HEK293 (cell line): ENCODE measurements at regions not wholly inside any gene's neighbourhood (a gene's known extent, or its start where the extent isn't known, plus 50 kb on each side); places are given as distances from the start of the nearest gene placed in this dataset.

Experiments used
- CTCF ChIA-PET: fragments of 350-600 bp; formaldehyde crosslinking; extraction: SDS; loops from one replicate; lab custom pipeline; 2021; ENCODE audit warnings: antibody characterized with exemption; lab: Yijun Ruan, JAX
- POLR2A ChIA-PET: fragments of 300-600 bp; formaldehyde crosslinking; extraction: SDS; loops from one replicate; lab custom pipeline; 2020; ENCODE audit warnings: antibody characterized with exemption, inconsistent platforms; lab: Yijun Ruan, JAX
- H3K27ac ChIP-seq: fragments of 200-500 bp; sonication (Bioruptor generic); 2 replicates; pipeline ENCODE4 v1.5.1; 2014; ENCODE audit warnings: low read depth, low read length, control low read depth, inconsistent platforms; ENCODE audit errors: extremely low read depth
- H3K36me3 ChIP-seq, 2 experiments: fragments of 200-500 bp in 1 of 2; sonication (Bioruptor generic) in 1 of 2; 1 replicate in 1 of 2; 2 replicates in 1 of 2; pipeline ENCODE4 v1.5.1; 2014 to 2017; ENCODE audit warnings: inconsistent platforms in 2 of 2, low read length in 2 of 2; ENCODE audit not compliant: control insufficient read depth in 2 of 2, insufficient read depth in 1 of 2
- H3K4me1 ChIP-seq: fragments of 200-500 bp; sonication (Bioruptor generic); 2 replicates; pipeline ENCODE4 v1.5.1; 2014; ENCODE audit warnings: mild to moderate bottlenecking, low read length, inconsistent platforms; ENCODE audit not compliant: control insufficient read depth, insufficient read depth
- H3K4me3 ChIP-seq: 2 replicates; pipeline ENCODE4 v1.5.1; 2011; ENCODE audit warnings: low read depth, mild to moderate bottlenecking, control low read depth, low read length, moderate library complexity
- H3K9me3 ChIP-seq: fragments of 200-500 bp; sonication (Bioruptor generic); 2 replicates; pipeline ENCODE4 v1.5.1; 2014; ENCODE audit warnings: low read depth, low read length, inconsistent platforms; ENCODE audit not compliant: control insufficient read depth, insufficient read depth
- AEBP2 ChIP-seq: fragments of 450-650 bp; formaldehyde crosslinking; IDR thresholded peaks from 2 replicates; pipeline ENCODE4 v1.5.1; 2016; ENCODE audit warnings: missing biosample characterization, missing genetic modification characterization, borderline replicate concordance
- KLF16 ChIP-seq: fragments of 450-650 bp; formaldehyde crosslinking; IDR thresholded peaks from 2 replicates; pipeline ENCODE4 v1.5.1; 2017; ENCODE audit warnings: missing biosample characterization, missing genetic modification characterization
- KLF8 ChIP-seq: fragments of 450-650 bp; formaldehyde crosslinking; IDR thresholded peaks from 2 replicates; pipeline ENCODE4 v1.5.1; 2016; ENCODE audit warnings: missing biosample characterization, missing genetic modification characterization
- PATZ1 ChIP-seq: fragments of 450-650 bp; formaldehyde crosslinking; IDR thresholded peaks from 2 replicates; pipeline ENCODE4 v1.5.1; 2016; ENCODE audit warnings: missing biosample characterization, missing genetic modification characterization
- PRDM2 ChIP-seq: fragments of 450-650 bp; formaldehyde crosslinking; IDR thresholded peaks from 2 replicates; pipeline ENCODE4 v1.5.1; 2016; ENCODE audit warnings: missing biosample characterization, missing genetic modification characterization, borderline replicate concordance
- ZBTB44 ChIP-seq: fragments of 450-650 bp; IDR thresholded peaks from 2 replicates; pipeline ENCODE4 v1.5.1; 2018; ENCODE audit warnings: missing biosample characterization, mild to moderate bottlenecking, missing genetic modification characterization
- ZBTB49 ChIP-seq: fragments of 450-650 bp; formaldehyde crosslinking; IDR thresholded peaks from 2 replicates; pipeline ENCODE4 v1.5.1; 2016; ENCODE audit warnings: missing biosample characterization, missing genetic modification characterization, low read depth
- ZNF10 ChIP-seq: fragments of 450-650 bp; formaldehyde crosslinking; IDR thresholded peaks from 2 replicates; pipeline ENCODE4 v1.5.1; 2017; ENCODE audit warnings: missing biosample characterization, missing genetic modification characterization
- ZNF112 ChIP-seq: fragments of 450-650 bp; formaldehyde crosslinking; IDR thresholded peaks from 2 replicates; pipeline ENCODE4 v1.5.0; 2017; ENCODE audit warnings: missing biosample characterization, missing genetic modification characterization
- ZNF169 ChIP-seq: fragments of 450-650 bp; formaldehyde crosslinking; IDR thresholded peaks from 2 replicates; pipeline ENCODE4 v1.5.1; 2016; ENCODE audit warnings: missing biosample characterization, missing genetic modification characterization
- ZNF214 ChIP-seq: fragments of 450-650 bp; formaldehyde crosslinking; IDR thresholded peaks from 2 replicates; pipeline ENCODE4 v1.5.1; 2017; ENCODE audit warnings: missing biosample characterization, mild to moderate bottlenecking, missing genetic modification characterization, borderline replicate concordance
- ZNF23 ChIP-seq: fragments of 450-650 bp; formaldehyde crosslinking; IDR thresholded peaks from 2 replicates; pipeline ENCODE4 v1.5.1; 2016; ENCODE audit warnings: missing biosample characterization, missing genetic modification characterization, borderline replicate concordance
- ZNF24 ChIP-seq: fragments of 450-650 bp; formaldehyde crosslinking; IDR thresholded peaks from 2 replicates; pipeline ENCODE4 v1.5.1; 2016; ENCODE audit warnings: missing biosample characterization, missing genetic modification characterization
- ZNF302 ChIP-seq: fragments of 450-650 bp; formaldehyde crosslinking; IDR thresholded peaks from 2 replicates; pipeline ENCODE4 v1.5.1; 2016; ENCODE audit warnings: missing biosample characterization, missing genetic modification characterization, low read depth
- ZNF335 ChIP-seq: fragments of 450-650 bp; formaldehyde crosslinking; conservative IDR thresholded peaks from 2 replicates; pipeline ENCODE4 v1.5.1; 2016; ENCODE audit warnings: missing biosample characterization, missing genetic modification characterization
- ZNF341 ChIP-seq: fragments of 450-650 bp; formaldehyde crosslinking; IDR thresholded peaks from 2 replicates; pipeline ENCODE4; 2016; ENCODE audit warnings: low read depth, missing biosample characterization, missing genetic modification characterization
- ZNF391 ChIP-seq: fragments of 450-650 bp; formaldehyde crosslinking; IDR thresholded peaks from 2 replicates; pipeline ENCODE4 v1.5.1; 2016; ENCODE audit warnings: low read depth, missing biosample characterization, missing genetic modification characterization, borderline replicate concordance
- ZNF501 ChIP-seq: fragments of 450-650 bp; formaldehyde crosslinking; IDR thresholded peaks from 2 replicates; pipeline ENCODE4 v1.5.1; 2016; ENCODE audit warnings: missing biosample characterization, missing genetic modification characterization
- ZNF530 ChIP-seq: fragments of 450-650 bp; formaldehyde crosslinking; IDR thresholded peaks from 2 replicates; pipeline ENCODE4 v1.5.1; 2016; ENCODE audit warnings: low read depth, missing biosample characterization, missing genetic modification characterization
- ZNF560 ChIP-seq: fragments of 450-650 bp; formaldehyde crosslinking; IDR thresholded peaks from 2 replicates; pipeline ENCODE4 v1.5.1; 2017; ENCODE audit warnings: missing biosample characterization, missing genetic modification characterization, borderline replicate concordance
- ZNF571 ChIP-seq: fragments of 450-650 bp; formaldehyde crosslinking; IDR thresholded peaks from 2 replicates; pipeline ENCODE4 v1.5.0; 2017; ENCODE audit warnings: missing biosample characterization, missing genetic modification characterization
- ZNF777 ChIP-seq: fragments of 450-650 bp; formaldehyde crosslinking; IDR thresholded peaks from 2 replicates; pipeline ENCODE4 v1.5.1; 2017; ENCODE audit warnings: missing biosample characterization, missing genetic modification characterization, borderline replicate concordance

- no peak for TF ChIP-seq ZNF24
- TF ChIP-seq ZNF10 (tag by site-specific recombination), result no peak
- no peak for TF ChIP-seq ZNF214
- no peak for TF ChIP-seq PATZ1
- no peak for TF ChIP-seq ZNF112 (tag by site-specific recombination)
Observed at GRCh38 chr7:41268878-41269277, 434.0 kb downstream of the INHBA start (continued).

- CTCF ChIA-PET, result no interaction called here
- POLR2A ChIA-PET, result no interaction called here
Observed at GRCh38 chr7:41261080-41261479, 441.8 kb downstream of the INHBA start.

More at GRCh38 chr7:41261080-41261479, 441.8 kb downstream of the INHBA start:
- no peak overlapping the region for H3K4me3 ChIP-seq
- H3K36me3 ChIP-seq, result no peaks in the 10 kb centered on the region
- no peaks in the 10 kb centered on the region for H3K4me1 ChIP-seq
- no peak for TF ChIP-seq ZNF501 (tag by site-specific recombination)
- TF ChIP-seq AEBP2 (tag by site-specific recombination), result no peak
- TF ChIP-seq ZBTB49 (tag by site-specific recombination), result no peak
- TF ChIP-seq ZNF335, result no peak
- no peak for TF ChIP-seq ZNF560 (tag by site-specific recombination)
- TF ChIP-seq ZNF169, result no peak
- no peak for TF ChIP-seq ZNF302
- TF ChIP-seq ZNF391, result no peak
- no peak for TF ChIP-seq ZNF571 (tag by site-specific recombination)
- TF ChIP-seq KLF16 (tag by site-specific recombination), result no peak
- TF ChIP-seq ZNF23 (tag by site-specific recombination), result no peak
- no peak for TF ChIP-seq PRDM2 (tag by site-specific recombination)
- no peak for TF ChIP-seq KLF8 (tag by site-specific recombination)
- TF ChIP-seq ZNF530 (tag by site-specific recombination), result no peak
- TF ChIP-seq ZNF341, result no peak
- no peak for TF ChIP-seq ZNF777 (tag by site-specific recombination)
- no peak for TF ChIP-seq ZBTB44 (tag by site-specific recombination)
- H3K9me3 ChIP-seq, result no peaks in the 10 kb centered on the region
- no peak overlapping the region for H3K27ac ChIP-seq
